HepG2 (cell line): ENCODE measurements at regions not wholly inside any gene's neighbourhood (a gene's known extent, or its start where the extent isn't known, plus 50 kb on each side); places are given as distances from the start of the nearest gene placed in this dataset.

Experiments
- ATAC-seq: fragments of 200-7000 bp; cut with Tn5 transposase; 3 replicates; pipeline ENCODE4 v1.9.1; 2020; ENCODE audit warnings: mild to moderate bottlenecking, moderate library complexity
- BruUV-seq: library from RNA; stranded (reverse); fragments of 400-500 nt; replicated peaks from 2 replicates; lab custom pipeline; 2021; lab: Mats Ljungman, UMichigan
- CTCF ChIA-PET: fragments of 300-600 bp; formaldehyde crosslinking; extraction: SDS; loops from one replicate; lab custom pipeline; 2021; ENCODE audit warnings: low total read pairs, inconsistent platforms, low intra/inter-chr PET ratio; lab: Yijun Ruan, JAX
- POLR2A ChIA-PET: fragments of 350-600 bp; sonication (Branson Sonifier 250); formaldehyde crosslinking; loops from one replicate; lab custom pipeline; 2020; ENCODE audit warnings: antibody characterized with exemption, inconsistent platforms; lab: Yijun Ruan, JAX
- DNase-seq: peaks from one replicate; pipeline ENCODE4 v3.0.0-alpha.2; 2015; ENCODE audit warnings: low spot score
- FAIRE-seq: peaks from 3 replicates; lab custom pipeline; 2011; peaks lifted over from hg19 to GRCh38; lab: Jason Lieb, UNC
- H2AFZ ChIP-seq: one replicate; pipeline ENCODE4 v1.6.1; 2011; ENCODE audit warnings: low read length, inconsistent platforms
- H3K27ac ChIP-seq: fragments of 300-600 bp; 3 replicates; pipeline ENCODE4 v1.8.0; 2011; ENCODE audit warnings: mixed run types, mild to moderate bottlenecking, mixed read lengths, low read length, inconsistent platforms; ENCODE audit not compliant: insufficient read depth; ENCODE audit errors: extremely low read length
- H3K27me3 ChIP-seq, 2 experiments: fragments of 200-600 bp in 1 of 2; 2 replicates in 1 of 2; 3 replicates in 1 of 2; pipeline versions ENCODE4 v1.6.0 to v1.8.0; 2011; ENCODE audit warnings: low read length in 2 of 2, mild to moderate bottlenecking in 2 of 2, moderate library complexity in 2 of 2, inconsistent platforms in 1 of 2; ENCODE audit not compliant: insufficient read depth in 2 of 2, control insufficient read depth in 1 of 2
- H3K36me3 ChIP-seq, 2 experiments: fragments of 200-600 bp in 1 of 2; replicated peaks in 1 of 2; 2 replicates in 1 of 2; 3 replicates in 1 of 2; pipeline versions ENCODE4 v1.5.1 to v1.8.0; 2011; ENCODE audit warnings: low read length in 2 of 2, inconsistent platforms in 1 of 2; ENCODE audit not compliant: insufficient read depth in 2 of 2, control insufficient read depth in 1 of 2
- H3K4me1 ChIP-seq: 2 replicates; pipeline ENCODE4 v1.5.1; 2012; ENCODE audit warnings: low read length, inconsistent platforms; ENCODE audit not compliant: insufficient read depth
- H3K4me2 ChIP-seq: 2 replicates; pipeline ENCODE4 v1.6.0; 2011; ENCODE audit warnings: low read depth, low read length, inconsistent platforms
- H3K4me3 ChIP-seq, 3 experiments: fragments of 200-600 bp in 1 of 3; sonication (generic), shearing (Covaris generic) in 1 of 3; replicated peaks in 1 of 3; 2 replicates each; pipeline ENCODE4 v1.5.1; 2011 to 2016; ENCODE audit warnings: low read length in 3 of 3, inconsistent platforms in 2 of 3, low read depth in 2 of 3, mild to moderate bottlenecking in 2 of 3, control low read depth in 1 of 3, mixed read lengths in 1 of 3; ENCODE audit not compliant: insufficient read depth in 1 of 3
- H3K79me2 ChIP-seq: one replicate; pipeline ENCODE4 v1.6.1; 2011; ENCODE audit warnings: low read length, inconsistent platforms; ENCODE audit not compliant: insufficient read depth
- H3K9ac ChIP-seq: 2 replicates; pipeline ENCODE4 v1.6.0; 2011; ENCODE audit warnings: mild to moderate bottlenecking, low read depth, low read length, inconsistent platforms; ENCODE audit not compliant: insufficient read depth
- H3K9me3 ChIP-seq: 2 replicates; pipeline ENCODE4 v1.5.1; 2012; ENCODE audit warnings: mild to moderate bottlenecking, low read length
- H4K20me1 ChIP-seq: 2 replicates; pipeline ENCODE4 v1.6.0; 2011; ENCODE audit warnings: inconsistent platforms, mild to moderate bottlenecking, low read length, moderate library complexity; ENCODE audit not compliant: insufficient read depth
- PHF5A ChIP-seq: IDR thresholded peaks from one replicate; pipeline ENCODE4 v1.6.1; 2018; ENCODE audit warnings: low read depth, missing genetic modification reagents; ENCODE audit not compliant: unreplicated experiment
- ZNF335 ChIP-seq: sonication (generic); formaldehyde crosslinking; IDR thresholded peaks from 2 replicates; pipeline ENCODE4 v1.4.0; 2020; ENCODE audit warnings: missing genetic modification reagents
- ZNF784 ChIP-seq: sonication (generic); formaldehyde crosslinking; IDR thresholded peaks from 2 replicates; pipeline ENCODE4 v1.5.1; 2020; ENCODE audit warnings: missing genetic modification reagents, mild to moderate bottlenecking, borderline replicate concordance
- WGBS: methylation state at CpG from one replicate; pipeline ENCODE4 v1.1.6; 2017; ENCODE audit warnings: low lambda C conversion rate; 5-methylcytosine and 5-hydroxymethylcytosine counted together
- in situ Hi-C: cut with HindIII; loops from 2 replicates; pipeline ENCODE4 v1.10.0; 2017; ENCODE audit warnings: low pct_unique_long_range_greater_than_20kb; ENCODE audit not compliant: extremely low pct_ligation_motif_present
- intact Hi-C: fragments of 100-400 bp; cut with micrococcal nuclease; formaldehyde crosslinking; loops from one replicate; pipeline ENCODE4 v1.10.0; 2022; ENCODE audit not compliant: unreplicated experiment

DNA sequence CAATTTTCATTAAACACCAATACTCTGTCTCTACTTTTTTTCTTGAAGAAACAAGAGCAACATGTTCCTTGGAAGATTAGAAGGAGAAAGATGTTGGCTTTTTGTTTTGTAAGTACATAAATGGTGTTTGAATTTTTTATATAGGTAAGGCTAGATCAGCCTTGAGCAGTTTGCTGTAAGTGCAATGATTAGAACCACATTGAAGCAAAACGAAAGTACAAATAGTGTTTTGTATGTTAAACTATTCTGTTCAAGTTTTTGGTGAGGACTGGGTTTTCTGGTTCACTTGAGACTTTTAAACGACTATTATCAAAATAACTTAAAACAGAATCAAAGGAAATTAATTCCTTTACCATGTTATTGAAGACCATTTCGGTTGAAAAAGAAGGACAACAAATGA is 162.9 kb upstream of the NRP1 start:
- Histone ChIP-seq H3K4me2 (no peak overlapping the region), H3K27ac (no peak overlapping the region), H3K4me1 (peaks cover 7% of the 10 kb centered on the region; the same call in 1 of the 2 replicates), H3K79me2 (no peaks in the 10 kb centered on the region), H3K9ac (no peak overlapping the region), H3K9me3 (no peaks in the 10 kb centered on the region), H4K20me1 (no peaks in the 10 kb centered on the region), H3K27me3 (no peaks in the 10 kb centered on the region), H2AFZ (no peak overlapping the region), H3K36me3 (no peaks in the 10 kb centered on the region), H3K4me3 (no peak overlapping the region)
- in situ Hi-C loops: no loop called here
- no peak for TF ChIP-seq PHF5A
- no peak for FAIRE-seq
- no peak for ATAC-seq
- no peak for DNase-seq
- ChIA-PET CTCF (no interaction called here), POLR2A (no interaction called here)
- intact Hi-C loops: no loop called here
- WGBS: 4% methylated on average over 3 of the region's 3 CpGs
- no TSS peak for BruUV-seq

GRCh38 chr10:33496096-33496495 is 161.6 kb upstream of the NRP1 start:
- ChIA-PET CTCF (no interaction called here), POLR2A (no interaction called here)
- Histone ChIP-seq H3K79me2 (no peaks in the 10 kb centered on the region), H3K27ac (no peak overlapping the region), H3K4me2 (no peak overlapping the region), H3K4me3 (no peak overlapping the region), H4K20me1 (no peaks in the 10 kb centered on the region), H2AFZ (no peak overlapping the region), H3K36me3 (no peaks in the 10 kb centered on the region), H3K27me3 (no peaks in the 10 kb centered on the region), H3K9me3 (no peaks in the 10 kb centered on the region), H3K4me1 (no peaks in the 10 kb centered on the region), H3K9ac (no peak overlapping the region)
- no peak for DNase-seq
- FAIRE-seq: no peak
- no peak for ATAC-seq
- TF ChIP-seq ZNF335 (CRISPR knock-in tag): no peak
- TF ChIP-seq ZNF784 (CRISPR knock-in tag): no peak
- in situ Hi-C loops (no loop called here), intact Hi-C loops (no loop called here)
- no TSS peak for BruUV-seq
- 23% methylated on average over 4 of the region's 4 CpGs for WGBS
